Pulmonary artery endothelial cell (primary cell): ENCODE measurements at regions not wholly inside any gene's neighbourhood (a gene's known extent, or its start where the extent isn't known, plus 50 kb on each side); places are given as distances from the start of the nearest gene placed in this dataset.

Experiments used
- DNase-seq: peaks from one replicate; pipeline ENCODE4 v3.0.0-alpha.2; 2011; ENCODE audit warnings: low read depth, low spot score

GRCh38 chr7:127446842-127447241 lies 54.3 kb upstream of the ZNF800 start:
- DNase-seq = no peak
